Spleen (tissue), 11 donors: ENCODE measurements at regions not wholly inside any gene's neighbourhood (a gene's known extent, or its start where the extent isn't known, plus 50 kb on each side); places are given as distances from the start of the nearest gene placed in this dataset.

ENCODE experiments used
- DNase-seq: peaks from one replicate; pipeline ENCODE4 v3.0.0-alpha.2; 2020
- H3K27ac ChIP-seq, 8 donors: fragments of 200-600 bp; sonication (generic) in 7 of 8; 1 replicate in 4 of 8; 2 replicates in 4 of 8; pipeline versions ENCODE4 v1.5.0 to v1.8.0; 2016 to 2021; ENCODE audit warnings: inconsistent platforms in 4 of 8, mild to moderate bottlenecking in 4 of 8, moderate library complexity in 1 of 8
- H3K27me3 ChIP-seq, 7 donors: fragments of 200-600 bp; sonication (generic) in 6 of 7; replicated peaks in 1 of 7; 1 replicate in 4 of 7; 2 replicates in 3 of 7; pipeline versions ENCODE4 v1.5.0 to v1.8.0; 2016 to 2021; ENCODE audit warnings: inconsistent platforms in 3 of 7, mild to moderate bottlenecking in 1 of 7
- H3K36me3 ChIP-seq, 6 donors: fragments of 200-600 bp; sonication (generic) in 5 of 6; 1 replicate in 4 of 6; 2 replicates in 2 of 6; pipeline versions ENCODE4 v1.5.0 to v1.8.0; 2016 to 2021; ENCODE audit warnings: inconsistent platforms in 2 of 6
- H3K4me1 ChIP-seq, 6 donors: fragments of 200-600 bp; sonication (generic) in 5 of 6; 1 replicate in 3 of 6; 2 replicates in 3 of 6; pipeline versions ENCODE4 v1.5.0 to v1.8.0; 2016 to 2021; ENCODE audit warnings: inconsistent platforms in 3 of 6
- H3K4me3 ChIP-seq, 8 donors: fragments of 200-600 bp; sonication (generic) in 7 of 8; 1 replicate in 4 of 8; 2 replicates in 4 of 8; pipeline versions ENCODE4 v1.5.0 to v1.8.0; 2016 to 2021; ENCODE audit warnings: inconsistent platforms in 4 of 8, mild to moderate bottlenecking in 4 of 8, moderate library complexity in 2 of 8
- H3K9me3 ChIP-seq, 8 donors: fragments of 200-600 bp; sonication (generic) in 7 of 8; 1 replicate in 4 of 8; 2 replicates in 4 of 8; pipeline versions ENCODE4 v1.5.0 to v1.8.0; 2016 to 2021; ENCODE audit warnings: inconsistent platforms in 4 of 8
- CTCF ChIP-seq, 11 experiments: fragments of 200-600 bp in 7 of 11; fragments of 450-650 bp in 4 of 11; sonication (generic) in 4 of 11; IDR thresholded peaks in 8 of 11; conservative IDR thresholded peaks in 3 of 11; 1 replicate in 7 of 11; 2 replicates in 4 of 11; pipeline versions ENCODE4 v1.4.0 to v1.8.0; 2016 to 2021; ENCODE audit warnings: antibody characterized with exemption in 11 of 11, inconsistent platforms in 4 of 11, mild to moderate bottlenecking in 1 of 11
- POLR2A ChIP-seq, 3 donors: fragments of 450-650 bp; IDR thresholded peaks; one replicate each; pipeline ENCODE4 v1.5.1; 2017; ENCODE audit warnings: antibody characterized with exemption in 3 of 3, mild to moderate bottlenecking in 1 of 3
- POLR2AphosphoS5 ChIP-seq, 3 donors: sonication (generic); formaldehyde crosslinking; IDR thresholded peaks; one replicate each; pipeline ENCODE4 v1.5.1; 2017; ENCODE audit warnings: antibody characterized with exemption in 3 of 3
- WGBS, 5 donors: extraction: QIAGEN DNeasy Blood & Tissue Kit in 3 of 5; methylation state at CpG; one replicate each; pipeline versions ENCODE4 v1.1.5 to v1.1.7; 2013 to 2018; 5-methylcytosine and 5-hydroxymethylcytosine counted together
- intact Hi-C: fragments of 100-400 bp; cut with DNase I; formaldehyde crosslinking; loops from one replicate; pipeline ENCODE4 v1.15.0; 2023; ENCODE audit warnings: low total_unique reads
- donor health status: healthy with polysubstance abuse.
- donor health status: DM: no; HTN: no; CAD: no; lungs with moderate emphysema.
- donor health status: DM: no; HTN: no; CAD: no.
- donor health status: Bipolar disorder and iron deficiency.
- donor health status: healthy.
- donor health status: DM: no; HTN: no; CAD: no.
- donor health status: DM: yes; HTN: yes; CAD: no.

GRCh38 chr5:110288766-110289511 lies 437.5 kb downstream of the TMEM232 start:
- TF ChIP-seq CTCF (IDR thresholded peaks at IDR 0.05 in 8 of 11, conservative IDR thresholded peaks at IDR 0.05 in 3 of 11) = no peak
- no peak for TF ChIP-seq POLR2AphosphoS5 (IDR thresholded peaks at IDR 0.05)
- no peak for TF ChIP-seq POLR2A (IDR thresholded peaks at IDR 0.05)
- 62 to 74% (median 64%) methylated on average over 3 of the region's 3 CpGs for WGBS, 5 donors
- Histone ChIP-seq H3K9me3 (peaks cover 0 to 19% (median 7%) of the 10 kb centered on the region in 8 donors), H3K27me3 (no peaks in the 10 kb centered on the region), H3K4me3 (no peak overlapping the region), H3K36me3 (no peaks in the 10 kb centered on the region), H3K27ac (no peak overlapping the region), H3K4me1 (no peaks in the 10 kb centered on the region)
- intact Hi-C loops = no loop called here
- no peak for DNase-seq

- Histone ChIP-seq H3K9me3 (peaks cover 0 to 14% (median 2%) of the 10 kb centered on the region in 8 donors), H3K27ac (no peak overlapping the region), H3K4me3 (no peak overlapping the region), H3K4me1 (no peaks in the 10 kb centered on the region), H3K36me3 (no peaks in the 10 kb centered on the region), H3K27me3 (no peaks in the 10 kb centered on the region)
- no peak for TF ChIP-seq CTCF (IDR thresholded peaks at IDR 0.05 in 8 of 11, conservative IDR thresholded peaks at IDR 0.05 in 3 of 11)
- DNase-seq = no peak
- whole genome bisulfite sequencing, 5 donors = 11 to 29% (median 21%) methylated on average over 2 of the region's 2 CpGs
- intact Hi-C loops = no loop called here
Observed at GRCh38 chr5:110289512-110289810, 437.0 kb downstream of the TMEM232 start.

GRCh38 chr5:110290542-110290941 lies 435.9 kb downstream of the TMEM232 start:
- no peak for DNase-seq
- no peaks in the 10 kb centered on the region for H3K36me3 ChIP-seq
- no peak overlapping the region for H3K27ac ChIP-seq
- intact Hi-C loops = no loop called here
- TF ChIP-seq CTCF (IDR thresholded peaks at IDR 0.05 in 8 of 11, conservative IDR thresholded peaks at IDR 0.05 in 3 of 11) (no peak), POLR2A (IDR thresholded peaks at IDR 0.05) (no peak), POLR2AphosphoS5 (IDR thresholded peaks at IDR 0.05) (no peak)
- peaks cover 0 to 3% (median 0%) of the 10 kb centered on the region in 8 donors for H3K9me3 ChIP-seq
- no peaks in the 10 kb centered on the region for H3K27me3 ChIP-seq
- no peaks in the 10 kb centered on the region for H3K4me1 ChIP-seq
- no peak overlapping the region for H3K4me3 ChIP-seq
- WGBS, 5 donors = 55 to 85% (median 74%) methylated on average over 1 of the region's 1 CpG

GRCh38 chr5:110294281-110294680 lies 432.2 kb downstream of the TMEM232 start:
- Histone ChIP-seq H3K27me3 (no peaks in the 10 kb centered on the region), H3K36me3 (no peaks in the 10 kb centered on the region), H3K4me3 (no peak overlapping the region), H3K27ac (no peak overlapping the region), H3K9me3 (no peaks in the 10 kb centered on the region), H3K4me1 (no peaks in the 10 kb centered on the region)
- intact Hi-C loops = no loop called here
- WGBS, 5 donors = 89 to 99% (median 92%) methylated on average over 3 of the region's 3 CpGs
- no peak for TF ChIP-seq POLR2AphosphoS5 (IDR thresholded peaks at IDR 0.05)
- TF ChIP-seq POLR2A (IDR thresholded peaks at IDR 0.05) = no peak
- no peak for TF ChIP-seq CTCF (IDR thresholded peaks at IDR 0.05 in 8 of 11, conservative IDR thresholded peaks at IDR 0.05 in 3 of 11)
- DNase-seq = no peak
